ENCODE measurements at regions not wholly inside any gene's neighbourhood (a gene's known extent, or its start where the extent isn't known, plus 50 kb on each side); places are given as distances from the start of the nearest gene placed in this dataset.

DNA sequence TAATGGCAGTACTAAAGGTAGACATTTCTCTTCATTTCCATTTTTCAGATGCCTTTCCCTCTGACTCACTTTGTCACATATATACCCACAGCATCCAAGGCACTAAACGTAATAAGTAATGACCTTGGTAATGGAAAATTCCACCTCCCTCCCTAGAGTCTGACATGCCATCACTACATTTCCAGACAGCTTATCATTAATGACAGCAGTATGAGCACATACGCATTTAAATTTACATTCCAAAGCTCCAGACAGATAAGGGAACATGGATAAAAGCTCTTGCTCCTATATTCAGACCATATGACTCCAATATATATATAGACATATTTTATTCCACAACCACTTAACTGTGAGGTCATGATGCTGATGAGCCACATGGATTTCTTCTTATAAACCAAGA is 191.7 kb upstream of the GORAB start:
- no peaks in the 10 kb centered on the region for H3K36me3 ChIP-seq
- DNase-seq: no peak
- 0 out of 2 replicates have a peak, but pooled peaks cover 2% of the 10 kb centered on the region for H3K27me3 ChIP-seq
- H3K9me3 ChIP-seq: no peaks in the 10 kb centered on the region
- no peak overlapping the region for H3K4me3 ChIP-seq

DNA sequence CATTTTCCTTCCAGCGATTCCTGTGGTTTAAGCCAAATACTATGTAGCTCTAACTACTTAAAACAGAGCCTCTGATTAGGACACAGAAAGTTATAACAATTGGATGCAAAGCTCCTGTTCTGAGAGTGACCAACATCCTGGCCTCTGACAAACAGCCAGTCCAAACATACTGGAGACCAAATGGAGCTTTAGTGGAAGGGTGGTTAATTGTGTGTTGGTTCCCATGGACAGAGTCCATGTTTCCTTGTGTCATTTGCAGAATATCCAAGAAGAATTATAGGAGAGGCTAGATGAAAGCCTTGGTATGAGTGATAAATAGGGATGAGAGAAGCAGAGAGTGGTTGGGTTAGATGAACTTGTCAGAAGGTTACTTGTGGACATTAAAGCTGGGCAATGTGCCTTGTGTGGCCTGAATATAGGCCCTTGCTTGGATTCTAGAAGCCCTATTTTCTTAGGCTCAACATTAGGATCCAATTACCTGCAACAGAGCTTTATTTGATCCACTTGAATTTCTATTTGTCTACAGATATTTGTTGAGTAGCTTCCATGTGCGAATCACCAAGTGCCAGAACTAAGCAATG is 180.5 kb upstream of the GORAB start:
- Histone ChIP-seq H3K9me3 (no peaks in the 10 kb centered on the region), H3K4me3 (no peak overlapping the region), H3K27me3 (no peaks in the 10 kb centered on the region), H3K36me3 (no peaks in the 10 kb centered on the region)
- no peak for DNase-seq

GRCh38 chr1:170354246-170354645 is 177.7 kb upstream of the GORAB start:
- no peaks in the 10 kb centered on the region for H3K36me3 ChIP-seq
- H3K9me3 ChIP-seq: no peaks in the 10 kb centered on the region
- H3K4me3 ChIP-seq: no peak overlapping the region
- H3K27me3 ChIP-seq: no peaks in the 10 kb centered on the region
- no peak for DNase-seq

- Histone ChIP-seq H3K27me3 (no peaks in the 10 kb centered on the region), H3K9me3 (no peaks in the 10 kb centered on the region)
- no peak for DNase-seq
These were observed 177.3 kb upstream of the GORAB start for GRCh38 chr1:170354690-170355089.

DNA sequence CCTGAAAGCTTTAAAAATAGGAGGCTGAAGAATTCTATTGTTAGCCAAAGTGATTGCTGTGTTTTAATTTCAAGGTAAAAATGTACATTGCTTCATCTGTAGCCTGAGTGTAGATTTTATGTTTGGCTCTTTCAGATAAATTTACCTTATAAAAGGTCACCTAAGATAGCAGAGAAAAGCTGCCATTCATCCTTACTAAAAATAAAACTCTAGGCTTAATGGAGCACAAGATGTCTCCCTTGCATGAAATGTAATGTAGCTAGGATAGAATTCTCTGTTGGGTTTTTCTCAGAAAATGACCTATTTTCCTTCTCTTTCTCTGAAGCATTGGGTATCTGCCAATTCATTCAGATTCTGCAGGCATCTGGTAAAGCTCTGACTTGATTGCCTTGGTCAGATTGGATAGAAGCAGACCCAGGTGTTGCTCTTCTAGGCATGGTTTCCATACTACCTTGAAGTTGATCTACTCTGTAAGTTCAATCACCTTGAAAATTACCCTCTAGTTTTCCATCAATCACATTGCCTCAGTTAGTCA is 176.6 kb upstream of the GORAB start:
- Histone ChIP-seq H3K9me3 (no peaks in the 10 kb centered on the region), H3K27me3 (no peaks in the 10 kb centered on the region), H3K36me3 (no peaks in the 10 kb centered on the region), H3K4me3 (no peak overlapping the region)
- no peak for DNase-seq

More at GRCh38 chr1:170354690-170355089, 177.3 kb upstream of the GORAB start:
- Histone ChIP-seq H3K36me3 (no peaks in the 10 kb centered on the region), H3K4me3 (no peak overlapping the region)

- Histone ChIP-seq H3K4me3 (no peak overlapping the region), H3K36me3 (no peaks in the 10 kb centered on the region), H3K27me3 (no peaks in the 10 kb centered on the region), H3K9me3 (no peaks in the 10 kb centered on the region)
- DNase-seq: no peak
These were observed 175.4 kb upstream of the GORAB start for GRCh38 chr1:170356585-170356984.

DNA sequence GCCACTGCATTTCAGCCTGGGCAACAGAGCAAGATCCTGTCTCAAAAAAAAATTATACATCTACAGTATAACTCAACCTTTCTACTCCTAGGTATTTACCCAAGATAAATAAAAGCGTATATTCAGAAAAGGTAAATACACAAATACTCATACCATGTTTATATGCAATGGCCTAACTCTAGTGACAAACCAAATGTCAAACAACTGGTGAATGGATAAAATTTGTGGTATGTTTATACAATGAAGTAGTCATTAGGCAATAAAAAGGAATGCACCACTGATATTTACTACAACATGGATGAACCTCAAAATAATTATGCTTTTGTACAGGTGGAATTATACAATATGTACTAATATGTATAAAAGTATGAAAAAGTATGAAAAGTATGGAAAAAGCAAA is 174.2 kb upstream of the GORAB start:
- DNase-seq: no peak
- no peaks in the 10 kb centered on the region for H3K9me3 ChIP-seq
- no peaks in the 10 kb centered on the region for H3K27me3 ChIP-seq
- H3K4me3 ChIP-seq: no peak overlapping the region
- H3K36me3 ChIP-seq: no peaks in the 10 kb centered on the region

- no peak for DNase-seq
- Histone ChIP-seq H3K36me3 (no peaks in the 10 kb centered on the region), H3K9me3 (no peaks in the 10 kb centered on the region), H3K27me3 (no peaks in the 10 kb centered on the region), H3K4me3 (no peak overlapping the region)
These were observed 171.4 kb upstream of the GORAB start for GRCh38 chr1:170360601-170361000.

- Histone ChIP-seq H3K4me3 (no peak overlapping the region), H3K27me3 (no peaks in the 10 kb centered on the region), H3K9me3 (no peaks in the 10 kb centered on the region), H3K36me3 (no peaks in the 10 kb centered on the region)
- no peak for DNase-seq
These were observed 166.6 kb upstream of the GORAB start for GRCh38 chr1:170365331-170365730.

DNA sequence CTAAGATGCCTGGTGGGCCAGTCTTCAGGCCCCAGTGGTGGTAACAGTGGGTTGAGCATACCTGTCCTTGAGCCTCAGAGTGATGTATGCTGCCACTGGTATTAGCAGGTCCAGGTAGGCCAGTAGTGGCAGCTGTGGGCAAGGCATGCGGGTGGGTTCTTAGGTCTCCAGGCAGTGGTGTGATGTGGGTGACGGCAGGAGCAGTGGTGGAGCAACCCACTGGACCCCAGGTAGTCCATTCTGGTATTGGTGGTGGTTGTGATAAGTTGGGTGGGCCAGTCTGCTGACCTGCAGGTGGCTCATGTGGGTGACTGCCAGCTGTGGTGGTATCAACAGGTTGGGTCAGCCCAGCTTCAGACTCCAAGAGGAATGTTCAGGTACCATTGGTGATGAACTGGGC is 165.0 kb upstream of the GORAB start:
- H3K36me3 ChIP-seq: no peaks in the 10 kb centered on the region

GRCh38 chr1:170367615-170368014 is 164.4 kb upstream of the GORAB start:
- no peak overlapping the region for H3K4me3 ChIP-seq
- no peak for DNase-seq
- H3K9me3 ChIP-seq: no peaks in the 10 kb centered on the region
- no peaks in the 10 kb centered on the region for H3K27me3 ChIP-seq
- H3K36me3 ChIP-seq: no peaks in the 10 kb centered on the region

More for the DNA sequence above, 165.0 kb upstream of the GORAB start:
- no peak overlapping the region for H3K4me3 ChIP-seq
- no peaks in the 10 kb centered on the region for H3K9me3 ChIP-seq
- no peak for DNase-seq
- H3K27me3 ChIP-seq: no peaks in the 10 kb centered on the region

- no peak for DNase-seq
- Histone ChIP-seq H3K9me3 (no peaks in the 10 kb centered on the region), H3K36me3 (no peaks in the 10 kb centered on the region), H3K27me3 (no peaks in the 10 kb centered on the region), H3K4me3 (no peak overlapping the region)
These were observed 163.0 kb upstream of the GORAB start for GRCh38 chr1:170369000-170369399.

- Histone ChIP-seq H3K4me3 (no peak overlapping the region), H3K9me3 (no peaks in the 10 kb centered on the region), H3K27me3 (no peaks in the 10 kb centered on the region), H3K36me3 (no peaks in the 10 kb centered on the region)
- DNase-seq: no peak
These were observed 162.5 kb upstream of the GORAB start for GRCh38 chr1:170369417-170369816.

DNA sequence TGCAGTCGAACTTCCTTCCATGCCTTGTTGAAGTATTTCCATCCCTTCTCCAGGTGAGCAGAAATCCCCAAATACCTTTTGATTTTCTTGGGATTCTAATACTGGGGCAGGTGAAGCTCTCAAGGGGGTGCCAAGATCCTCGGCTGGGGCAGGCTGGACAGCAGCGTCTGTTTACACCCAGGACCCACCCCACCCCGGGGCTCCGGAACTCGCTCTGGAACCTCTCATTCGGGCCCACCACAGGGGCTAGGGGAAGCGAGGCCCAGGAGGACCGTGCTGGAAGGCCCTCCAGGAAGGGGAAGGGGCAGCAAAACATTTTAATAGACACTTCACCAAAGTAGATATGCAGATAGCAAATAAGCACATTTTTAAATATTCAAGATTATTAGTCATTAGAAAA is 161.9 kb upstream of the GORAB start:
- Histone ChIP-seq H3K9me3 (no peaks in the 10 kb centered on the region), H3K4me3 (no peak overlapping the region), H3K27me3 (no peaks in the 10 kb centered on the region), H3K36me3 (no peaks in the 10 kb centered on the region)
- no peak for DNase-seq

DNA sequence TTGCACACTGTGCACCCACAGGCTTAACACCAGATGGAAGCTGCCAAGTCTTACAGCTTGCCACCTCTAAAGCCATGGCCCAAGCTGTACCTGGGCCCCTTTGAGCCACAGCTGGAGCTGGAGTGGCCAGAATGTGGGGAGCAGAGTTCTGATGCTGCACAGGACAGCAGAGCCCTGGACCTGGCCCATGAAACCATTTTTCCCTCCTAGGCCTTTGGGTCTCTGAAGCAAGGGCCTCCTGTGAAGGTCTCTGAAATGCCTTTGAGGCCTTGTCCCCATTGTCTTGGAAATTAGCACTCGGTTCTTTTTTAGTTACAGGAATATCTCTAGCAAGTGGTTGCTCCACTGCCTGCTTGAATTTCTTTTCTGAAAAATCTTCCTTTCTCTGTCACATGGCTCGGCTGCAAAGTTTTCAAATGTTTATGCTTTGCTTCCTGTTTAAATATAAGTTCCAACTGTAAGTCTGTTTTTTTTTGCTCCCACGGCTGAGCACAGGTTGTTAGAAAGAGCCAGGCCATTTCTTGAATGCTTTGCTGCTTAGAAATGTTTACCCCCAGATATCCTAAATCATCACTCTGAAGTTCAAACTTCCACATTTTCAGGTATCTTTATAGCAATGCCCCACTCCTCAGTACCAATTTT is 156.8 kb upstream of the GORAB start:
- no peak overlapping the region for H3K4me3 ChIP-seq
- DNase-seq: no peak
- no peaks in the 10 kb centered on the region for H3K36me3 ChIP-seq
- H3K27me3 ChIP-seq: no peaks in the 10 kb centered on the region
- no peaks in the 10 kb centered on the region for H3K9me3 ChIP-seq

- Histone ChIP-seq H3K27me3 (no peaks in the 10 kb centered on the region), H3K36me3 (no peaks in the 10 kb centered on the region), H3K9me3 (no peaks in the 10 kb centered on the region), H3K4me3 (no peak overlapping the region)
- no peak for DNase-seq
These were observed 155.1 kb upstream of the GORAB start for GRCh38 chr1:170376801-170377385.

- H3K36me3 ChIP-seq: no peaks in the 10 kb centered on the region
- no peaks in the 10 kb centered on the region; the same call in 1 of the 2 replicates for H3K9me3 ChIP-seq
- no peak for DNase-seq
- no peak overlapping the region for H3K4me3 ChIP-seq
- no peaks in the 10 kb centered on the region for H3K27me3 ChIP-seq
These were observed 154.5 kb upstream of the GORAB start for GRCh38 chr1:170377440-170377839.

All from MG63 (cell line).